Thymus (tissue), 11 donors: ENCODE measurements at regions not wholly inside any gene's neighbourhood (a gene's known extent, or its start where the extent isn't known, plus 50 kb on each side); places are given as distances from the start of the nearest gene placed in this dataset.

Source experiments
- DNase-seq, 9 donors: peaks; one replicate each; pipeline ENCODE4 v3.0.0-alpha.2; 2013; ENCODE audit warnings: low spot score in 9 of 9, low read depth in 6 of 9, missing footprints in 1 of 9
- H3K27ac ChIP-seq, 2 donors: one replicate each; pipeline ENCODE4 v1.5.1; 2013; ENCODE audit warnings: control low read depth in 1 of 2, low read depth in 1 of 2, low read length in 1 of 2, mild to moderate bottlenecking in 1 of 2, moderate library complexity in 1 of 2
- H3K27me3 ChIP-seq, 2 donors: one replicate each; pipeline ENCODE4 v1.5.1; 2013; ENCODE audit warnings: low read length in 1 of 2; ENCODE audit not compliant: control insufficient read depth in 2 of 2, insufficient read depth in 1 of 2
- H3K36me3 ChIP-seq, 2 donors: one replicate each; pipeline ENCODE4 v1.5.1; 2013; ENCODE audit warnings: low read length in 1 of 2, mild to moderate bottlenecking in 1 of 2, moderate library complexity in 1 of 2; ENCODE audit not compliant: control insufficient read depth in 2 of 2, insufficient read depth in 2 of 2
- H3K4me1 ChIP-seq, 2 donors: one replicate each; pipeline ENCODE4 v1.5.1; 2013; ENCODE audit warnings: low read length in 2 of 2; ENCODE audit not compliant: control insufficient read depth in 2 of 2, insufficient read depth in 2 of 2
- H3K4me3 ChIP-seq, 2 donors: one replicate each; pipeline ENCODE4 v1.5.1; 2013; ENCODE audit warnings: low read length in 2 of 2, control low read depth in 1 of 2, mild to moderate bottlenecking in 1 of 2
- H3K9me3 ChIP-seq, 2 donors: one replicate each; pipeline ENCODE4 v1.5.1; 2013; ENCODE audit warnings: low read length in 1 of 2, mild to moderate bottlenecking in 1 of 2; ENCODE audit not compliant: control insufficient read depth in 2 of 2, insufficient read depth in 1 of 2
- WGBS: extraction: QIAGEN DNeasy Blood & Tissue Kit; methylation state at CpG from one replicate; pipeline ENCODE4 v1.1.7; 2013; 5-methylcytosine and 5-hydroxymethylcytosine counted together
- donor health status: healthy.

- H3K27ac ChIP-seq = no peak overlapping the region
- H3K36me3 ChIP-seq = no peaks in the 10 kb centered on the region
- peaks cover 0 to 22% of the 10 kb centered on the region in 2 donors for H3K4me1 ChIP-seq
- DNase-seq = no peak
- WGBS = 75% methylated on average over 2 of the region's 2 CpGs
- no peak overlapping the region for H3K4me3 ChIP-seq
- H3K27me3 ChIP-seq = no peaks in the 10 kb centered on the region
- H3K9me3 ChIP-seq = no peaks in the 10 kb centered on the region
These were observed 181.2 kb upstream of the ADRA1B start for GRCh38 chr5:159735036-159735435.

DNA sequence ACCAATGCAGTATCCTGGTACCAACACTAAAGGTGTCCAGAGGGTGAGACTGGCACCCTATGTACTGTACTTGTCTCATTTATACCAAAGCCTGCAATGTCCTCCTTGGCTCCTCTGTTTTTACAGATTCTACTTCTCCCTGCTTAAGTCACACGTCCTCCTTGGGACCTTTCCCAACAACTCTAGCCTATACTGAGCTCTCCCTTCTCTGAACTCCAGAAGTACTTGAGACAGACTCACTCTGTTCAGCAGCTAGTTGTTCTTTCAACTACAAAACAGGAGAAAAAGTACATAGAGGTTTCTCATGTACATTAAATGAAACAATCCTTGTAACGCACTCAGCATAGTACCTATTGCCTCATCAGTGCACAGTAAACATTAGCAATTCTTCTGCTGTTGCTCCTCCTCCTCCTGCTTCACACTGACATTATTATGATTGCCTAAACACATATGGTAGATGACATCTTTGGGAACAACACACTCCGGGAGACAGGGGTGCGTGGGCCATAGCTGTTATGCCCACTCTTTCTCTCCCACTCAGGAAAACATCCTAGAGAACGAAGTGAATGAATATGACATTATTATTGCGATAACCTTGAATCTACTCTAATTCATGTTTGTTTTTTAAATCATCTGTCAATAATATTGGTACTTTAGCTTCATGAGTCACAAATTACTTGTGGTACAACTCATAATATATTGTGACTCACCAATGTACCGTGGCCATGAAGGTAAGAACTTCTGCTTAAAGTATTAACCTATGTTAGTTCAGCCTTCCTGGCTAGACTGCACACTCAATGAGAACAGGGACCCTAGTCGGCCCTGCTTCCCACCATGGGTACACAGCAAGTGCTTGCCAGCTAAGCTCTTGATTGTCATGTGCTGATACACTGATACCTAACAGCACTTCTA lies 180.3 kb upstream of the ADRA1B start:
- Histone ChIP-seq H3K27me3 (no peaks in the 10 kb centered on the region), H3K27ac (no peak overlapping the region), H3K4me3 (no peak overlapping the region), H3K9me3 (no peaks in the 10 kb centered on the region), H3K4me1 (peaks cover 0 to 22% of the 10 kb centered on the region in 2 donors), H3K36me3 (no peaks in the 10 kb centered on the region)
- 97% methylated on average over 8 of the region's 8 CpGs for WGBS
- DNase-seq = no peak

DNA sequence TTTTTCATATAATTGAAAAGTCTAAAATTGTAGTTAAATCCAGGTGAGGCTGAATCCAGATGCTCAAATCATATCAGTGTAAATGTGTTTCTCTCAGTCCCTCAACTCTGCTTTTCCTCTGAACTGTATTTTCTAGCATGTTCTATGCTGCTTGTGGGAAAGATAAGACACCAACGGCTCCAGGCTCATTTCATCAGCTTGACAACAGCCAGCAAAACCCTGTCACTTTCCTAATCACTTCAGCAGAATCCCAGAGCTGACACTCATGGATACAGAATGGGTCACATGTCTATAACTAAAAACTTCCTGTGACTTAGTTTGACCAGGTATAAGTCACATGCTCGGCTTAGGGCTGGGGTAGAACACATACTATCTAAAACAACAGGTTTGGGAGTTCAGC lies 179.4 kb upstream of the ADRA1B start:
- H3K27ac ChIP-seq = no peak overlapping the region
- 93% methylated on average over 2 of the region's 2 CpGs for WGBS
- H3K36me3 ChIP-seq = no peaks in the 10 kb centered on the region
- no peaks in the 10 kb centered on the region for H3K9me3 ChIP-seq
- no peaks in the 10 kb centered on the region for H3K27me3 ChIP-seq
- DNase-seq = no peak
- no peak overlapping the region for H3K4me3 ChIP-seq
- H3K4me1 ChIP-seq = peaks cover 0 to 22% of the 10 kb centered on the region in 2 donors

- peaks cover 0 to 18% of the 10 kb centered on the region in 2 donors for H3K4me1 ChIP-seq
- no peaks in the 10 kb centered on the region for H3K27me3 ChIP-seq
- H3K27ac ChIP-seq = no peak overlapping the region
- no peaks in the 10 kb centered on the region for H3K9me3 ChIP-seq
- no peak overlapping the region for H3K4me3 ChIP-seq
- no peaks in the 10 kb centered on the region for H3K36me3 ChIP-seq
- DNase-seq = no peak
- WGBS = 97% methylated on average over 5 of the region's 5 CpGs
These were observed 179.0 kb upstream of the ADRA1B start for GRCh38 chr5:159737263-159737662.

DNA sequence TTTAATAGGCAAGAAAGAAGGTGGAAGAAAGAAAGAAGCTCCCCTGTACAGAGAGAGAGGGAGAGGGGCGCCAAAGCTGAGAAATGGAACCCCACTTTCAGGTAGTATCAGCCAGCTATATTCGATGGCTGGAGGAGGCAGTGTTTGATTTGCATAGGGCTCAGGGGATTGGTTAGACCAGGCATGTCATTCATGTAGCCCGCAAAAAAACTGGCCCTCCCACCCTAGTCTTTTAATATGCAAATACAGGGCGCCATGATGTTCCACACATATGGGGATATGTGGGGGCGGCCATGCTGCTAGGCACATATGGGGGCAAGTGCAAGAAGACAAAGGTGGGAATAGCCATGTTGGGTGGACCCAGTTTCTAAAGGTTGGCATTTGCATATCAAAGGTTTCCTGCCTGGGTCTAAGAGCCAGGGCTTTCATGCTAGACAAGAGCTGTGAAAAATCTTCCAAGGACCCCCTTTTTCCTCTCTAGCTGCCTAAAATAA lies 174.4 kb upstream of the ADRA1B start:
- Histone ChIP-seq H3K4me1 (no peaks in the 10 kb centered on the region), H3K36me3 (no peaks in the 10 kb centered on the region), H3K27ac (no peak overlapping the region), H3K4me3 (no peak overlapping the region), H3K27me3 (no peaks in the 10 kb centered on the region), H3K9me3 (no peaks in the 10 kb centered on the region)
- 90% methylated on average over 5 of the region's 5 CpGs for WGBS
- no peak for DNase-seq

DNA sequence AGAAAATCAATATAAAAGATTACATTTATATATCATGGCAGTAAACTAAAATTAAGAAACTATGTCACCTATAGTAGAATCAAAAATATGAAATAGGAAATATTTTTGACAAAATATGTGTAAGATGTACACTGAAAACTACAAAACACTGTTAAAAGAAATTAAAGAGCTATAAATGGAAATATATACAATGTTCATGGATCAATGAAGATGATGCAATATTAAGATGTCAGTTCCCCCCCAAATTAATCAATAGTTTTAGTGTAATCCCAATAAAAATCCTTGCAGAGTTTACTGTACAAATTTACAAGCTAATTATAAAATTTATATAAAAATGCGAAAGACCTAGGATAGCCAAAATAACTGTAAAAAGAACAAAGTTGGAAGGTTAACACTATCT lies 173.0 kb upstream of the ADRA1B start:
- 96% methylated on average over 1 of the region's 1 CpG for WGBS
- no peak overlapping the region for H3K27ac ChIP-seq

GRCh38 chr5:159746707-159747106 lies 169.6 kb upstream of the ADRA1B start:
- Histone ChIP-seq H3K36me3 (no peaks in the 10 kb centered on the region), H3K4me1 (no peaks in the 10 kb centered on the region), H3K9me3 (no peaks in the 10 kb centered on the region), H3K27ac (no peak overlapping the region), H3K27me3 (no peaks in the 10 kb centered on the region), H3K4me3 (no peak overlapping the region)
- no peak for DNase-seq
- WGBS = 97% methylated on average over 4 of the region's 4 CpGs

More for the DNA sequence above, 173.0 kb upstream of the ADRA1B start:
- no peak overlapping the region for H3K4me3 ChIP-seq
- H3K27me3 ChIP-seq = no peaks in the 10 kb centered on the region
- H3K36me3 ChIP-seq = no peaks in the 10 kb centered on the region
- no peaks in the 10 kb centered on the region for H3K9me3 ChIP-seq
- DNase-seq = no peak
- no peaks in the 10 kb centered on the region for H3K4me1 ChIP-seq

DNA sequence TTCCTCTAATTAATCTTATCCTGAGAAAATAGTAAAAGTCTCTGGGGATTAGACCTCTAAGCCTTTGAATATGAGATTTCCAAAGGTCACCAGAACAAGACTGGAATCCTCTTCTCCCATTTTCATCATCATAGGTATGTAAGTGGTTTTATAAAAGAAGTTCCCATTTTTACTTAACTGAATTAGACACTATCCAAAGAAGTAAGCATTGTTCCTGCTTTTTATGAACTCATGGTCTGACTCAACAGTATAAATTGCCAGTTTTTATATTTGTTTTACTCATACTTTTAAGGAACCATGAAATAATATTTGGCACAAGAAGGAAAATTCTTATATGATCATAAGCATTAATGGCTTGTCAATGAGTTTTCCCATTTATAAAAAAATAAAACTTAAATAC lies 167.1 kb upstream of the ADRA1B start:
- H3K27me3 ChIP-seq = no peaks in the 10 kb centered on the region
- no peak for DNase-seq
- H3K4me1 ChIP-seq = no peaks in the 10 kb centered on the region
- no peaks in the 10 kb centered on the region for H3K9me3 ChIP-seq
- H3K36me3 ChIP-seq = no peaks in the 10 kb centered on the region
- no peak overlapping the region for H3K4me3 ChIP-seq
- H3K27ac ChIP-seq = no peak overlapping the region

DNA sequence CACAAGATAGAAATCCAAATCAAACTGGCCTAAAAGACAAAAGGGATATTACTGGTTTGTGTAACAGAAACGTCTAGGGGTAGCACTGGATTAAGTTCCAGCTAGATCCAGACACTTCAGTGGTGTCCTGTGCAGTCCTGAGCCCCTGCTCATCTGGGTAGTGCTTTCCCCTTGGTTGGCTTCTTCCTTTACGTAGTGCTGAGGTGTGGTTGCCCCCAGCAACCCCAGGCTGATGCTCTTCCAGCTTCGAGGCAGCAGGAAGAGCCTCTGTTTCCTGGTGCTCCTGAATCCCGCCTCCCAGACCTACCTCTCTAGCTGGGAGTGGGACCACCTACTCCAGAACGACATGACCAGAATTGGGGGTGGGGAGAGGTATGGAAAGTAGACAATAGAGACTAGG lies 166.1 kb upstream of the ADRA1B start:
- no peak for DNase-seq
- H3K4me1 ChIP-seq = no peaks in the 10 kb centered on the region
- H3K9me3 ChIP-seq = no peaks in the 10 kb centered on the region
- H3K4me3 ChIP-seq = no peak overlapping the region
- WGBS = 67% methylated on average over 5 of the region's 5 CpGs
- no peaks in the 10 kb centered on the region for H3K27me3 ChIP-seq
- no peaks in the 10 kb centered on the region for H3K36me3 ChIP-seq
- H3K27ac ChIP-seq = no peak overlapping the region
